ENCODE measurements at regions not wholly inside any gene's neighbourhood (a gene's known extent, or its start where the extent isn't known, plus 50 kb on each side); places are given as distances from the start of the nearest gene placed in this dataset.

GRCh38 chr3:34068505-34068904 lies 270.1 kb downstream of the PDCD6IP start:
- TF ChIP-seq CTCF (optimal IDR thresholded peaks at IDR 0.05 in 1 of 3, IDR thresholded peaks at IDR 0.05 in 1 of 3, conservative IDR thresholded peaks at IDR 0.05 in 1 of 3; ENCODE audit: extremely low read depth in 1 of 3, insufficient read depth in 2 of 3, low read length in 3 of 3) (no peak), EZH2 (IDR thresholded peaks at IDR 0.05; ENCODE audit: low read length) (no peak)

Data from keratinocyte (primary cell).